Parathyroid adenoma (tissue), 2 donors: ENCODE measurements at regions not wholly inside any gene's neighbourhood (a gene's known extent, or its start where the extent isn't known, plus 50 kb on each side); places are given as distances from the start of the nearest gene placed in this dataset.

Experiments used
- H2AFZ ChIP-seq: fragments of 300-600 bp; sonication (generic); one replicate; pipeline ENCODE4 v1.7.0; 2017; ENCODE audit warnings: antibody characterized with exemption, mild to moderate bottlenecking
- H3K27ac ChIP-seq: fragments of 300-600 bp; sonication (generic); one replicate; pipeline ENCODE4 v1.7.0; 2017
- H3K27me3 ChIP-seq: fragments of 300-600 bp; sonication (generic); one replicate; pipeline ENCODE4 v1.7.0; 2017; ENCODE audit warnings: low read length; ENCODE audit not compliant: control insufficient read depth, insufficient read depth
- H3K36me3 ChIP-seq: fragments of 300-600 bp; sonication (generic); one replicate; pipeline ENCODE4 v1.7.0; 2017; ENCODE audit warnings: low read length; ENCODE audit not compliant: control insufficient read depth, insufficient read depth
- H3K4me1 ChIP-seq: fragments of 300-600 bp; sonication (generic); one replicate; pipeline ENCODE4 v1.7.0; 2017; ENCODE audit warnings: control low read depth
- H3K4me2 ChIP-seq: fragments of 300-600 bp; sonication (generic); one replicate; pipeline ENCODE4 v1.7.0; 2017; ENCODE audit warnings: low read length
- H3K4me3 ChIP-seq: fragments of 300-600 bp; sonication (generic); one replicate; pipeline ENCODE4 v1.7.0; 2017; ENCODE audit warnings: low read depth, low read length
- H3K79me2 ChIP-seq: fragments of 300-600 bp; sonication (generic); one replicate; pipeline ENCODE4 v1.7.0; 2017; ENCODE audit warnings: control low read depth
- H3K9ac ChIP-seq: fragments of 300-600 bp; sonication (generic); one replicate; pipeline ENCODE4 v1.7.0; 2017; ENCODE audit warnings: mild to moderate bottlenecking
- H3K9me3 ChIP-seq: fragments of 300-600 bp; sonication (generic); one replicate; pipeline ENCODE4 v1.7.0; 2017; ENCODE audit warnings: low read length; ENCODE audit not compliant: control insufficient read depth
- CTCF ChIP-seq: fragments of 300-600 bp; sonication (generic); IDR thresholded peaks from one replicate; pipeline ENCODE4 v1.7.0; 2017; ENCODE audit warnings: antibody characterized with exemption, mild to moderate bottlenecking
- donor health status: primary hyperparathyroidism.

- Histone ChIP-seq H3K4me3 (no peak overlapping the region), H3K9ac (no peak overlapping the region), H3K36me3 (no peaks in the 10 kb centered on the region), H3K79me2 (no peaks in the 10 kb centered on the region), H3K27me3 (no peaks in the 10 kb centered on the region), H3K4me1 (no peaks in the 10 kb centered on the region), H3K9me3 (no peaks in the 10 kb centered on the region), H3K27ac (no peak overlapping the region), H3K4me2 (no peak overlapping the region), H2AFZ (no peak overlapping the region)
- TF ChIP-seq CTCF = no peak
Measured at GRCh38 chr1:80987106-80987505, 813.6 kb upstream of the ADGRL2 start.

GRCh38 chr1:80982831-80983230 lies 817.9 kb upstream of the ADGRL2 start:
- no peak overlapping the region for H2AFZ ChIP-seq
- no peak overlapping the region for H3K4me2 ChIP-seq
- no peaks in the 10 kb centered on the region for H3K27me3 ChIP-seq
- H3K36me3 ChIP-seq = no peaks in the 10 kb centered on the region
- H3K9ac ChIP-seq = no peak overlapping the region
- H3K79me2 ChIP-seq = no peaks in the 10 kb centered on the region
- H3K4me1 ChIP-seq = no peaks in the 10 kb centered on the region
- H3K27ac ChIP-seq = no peak overlapping the region
- TF ChIP-seq CTCF = no peak
- no peaks in the 10 kb centered on the region for H3K9me3 ChIP-seq
- no peak overlapping the region for H3K4me3 ChIP-seq

- Histone ChIP-seq H3K4me2 (no peak overlapping the region), H3K27me3 (no peaks in the 10 kb centered on the region), H3K27ac (no peak overlapping the region), H3K4me1 (no peaks in the 10 kb centered on the region), H3K9ac (no peak overlapping the region), H3K9me3 (no peaks in the 10 kb centered on the region), H3K4me3 (no peak overlapping the region), H3K79me2 (no peaks in the 10 kb centered on the region), H3K36me3 (no peaks in the 10 kb centered on the region), H2AFZ (no peak overlapping the region)
- TF ChIP-seq CTCF = no peak
Measured at GRCh38 chr1:80973101-80973500, 827.6 kb upstream of the ADGRL2 start.

- Histone ChIP-seq H3K4me3 (no peak overlapping the region), H3K9ac (no peak overlapping the region), H3K27ac (no peak overlapping the region), H3K4me2 (no peak overlapping the region), H3K9me3 (no peaks in the 10 kb centered on the region), H3K4me1 (no peaks in the 10 kb centered on the region), H3K27me3 (no peaks in the 10 kb centered on the region), H2AFZ (no peak overlapping the region), H3K36me3 (no peaks in the 10 kb centered on the region), H3K79me2 (no peaks in the 10 kb centered on the region)
- no peak for TF ChIP-seq CTCF
Measured at GRCh38 chr1:80966266-80966665, 834.5 kb upstream of the ADGRL2 start.

- Histone ChIP-seq H3K9ac (no peak overlapping the region), H3K27me3 (no peaks in the 10 kb centered on the region), H3K4me1 (no peaks in the 10 kb centered on the region), H3K4me2 (no peak overlapping the region), H3K27ac (no peak overlapping the region), H3K36me3 (no peaks in the 10 kb centered on the region), H3K79me2 (no peaks in the 10 kb centered on the region), H3K9me3 (no peaks in the 10 kb centered on the region), H2AFZ (no peak overlapping the region), H3K4me3 (no peak overlapping the region)
- no peak for TF ChIP-seq CTCF
Measured at GRCh38 chr1:80962564-80962963, 838.2 kb upstream of the ADGRL2 start.
